CD1c-positive myeloid dendritic cell (primary cell): ENCODE measurements at regions not wholly inside any gene's neighbourhood (a gene's known extent, or its start where the extent isn't known, plus 50 kb on each side); places are given as distances from the start of the nearest gene placed in this dataset.

Source experiments
- DNase-seq: peaks from one replicate; pipeline ENCODE4 v3.0.0-alpha.2; 2016; ENCODE audit errors: extremely low spot score

DNA sequence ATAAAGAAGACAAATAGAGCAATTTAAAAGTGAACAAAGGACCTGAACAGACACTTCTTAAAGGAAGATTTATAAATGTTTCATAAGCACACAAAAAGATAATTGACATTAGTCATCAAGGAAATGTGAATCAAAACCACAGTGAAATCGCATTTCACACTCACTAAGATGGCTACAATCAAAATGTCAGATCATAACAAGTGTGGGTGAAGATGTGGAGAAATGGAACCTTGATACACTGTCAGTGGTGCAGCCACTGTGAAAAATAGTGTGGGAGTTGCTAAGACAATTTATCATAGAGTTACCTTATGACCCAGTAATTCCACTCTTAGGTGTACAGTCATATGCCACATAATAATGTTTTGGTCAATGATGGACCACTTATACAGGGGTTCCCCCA, 54.5 kb upstream of the HTR4 start:
- DNase-seq = no peak

DNA sequence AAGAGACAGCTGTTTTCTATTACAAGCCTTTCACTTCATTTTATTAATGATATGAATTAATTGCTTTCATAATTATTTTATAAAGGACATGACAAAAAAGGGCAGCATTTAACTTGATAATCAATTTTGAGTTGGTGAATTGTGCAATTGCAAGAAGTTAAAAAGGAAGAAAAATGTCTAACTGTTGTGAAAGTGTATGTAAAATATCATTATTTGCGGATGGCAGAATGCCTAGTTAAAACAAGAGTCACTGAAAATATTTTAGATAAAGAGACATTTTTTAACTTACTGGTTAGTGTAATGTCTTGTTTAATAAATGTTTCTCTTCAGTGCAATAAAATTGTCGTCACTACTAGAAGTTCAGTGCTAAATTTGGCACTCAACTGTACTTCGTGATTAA, 57.6 kb upstream of the HTR4 start:
- no peak for DNase-seq

GRCh38 chr5:148713735-148714508, 59.6 kb upstream of the HTR4 start:
- DNase-seq = no peak

GRCh38 chr5:148716716-148717115, 62.4 kb upstream of the HTR4 start:
- no peak for DNase-seq

GRCh38 chr5:148717668-148718067, 63.3 kb upstream of the HTR4 start:
- no peak for DNase-seq

- no peak for DNase-seq
Measured at GRCh38 chr5:148719605-148720004, 65.3 kb upstream of the HTR4 start.

GRCh38 chr5:148720257-148720656, 65.9 kb upstream of the HTR4 start:
- DNase-seq = no peak

- no peak for DNase-seq
Measured at GRCh38 chr5:148723143-148723542, 68.8 kb upstream of the HTR4 start.

GRCh38 chr5:148725675-148726074, 71.3 kb upstream of the HTR4 start:
- no peak for DNase-seq

DNA sequence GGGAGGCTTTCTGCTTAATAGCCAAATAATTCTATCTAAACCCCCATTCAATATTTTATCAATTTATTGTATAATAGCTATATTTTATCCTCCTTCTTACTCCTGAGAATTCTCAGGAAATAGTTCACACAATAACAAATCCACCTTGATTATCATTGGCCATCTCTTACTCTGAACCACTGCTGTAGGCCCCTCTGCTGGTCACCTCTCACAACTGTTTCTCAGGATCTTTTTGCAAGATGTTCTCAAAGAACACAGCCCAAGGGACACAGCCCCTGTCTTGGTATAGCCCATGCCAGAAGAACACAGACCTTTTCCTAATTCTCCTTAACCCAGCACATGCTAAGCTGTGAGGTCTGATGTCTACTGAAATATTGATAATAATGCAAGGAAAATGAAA, 74.9 kb upstream of the HTR4 start:
- no peak for DNase-seq

GRCh38 chr5:148730270-148730669, 75.9 kb upstream of the HTR4 start:
- DNase-seq = no peak

DNA sequence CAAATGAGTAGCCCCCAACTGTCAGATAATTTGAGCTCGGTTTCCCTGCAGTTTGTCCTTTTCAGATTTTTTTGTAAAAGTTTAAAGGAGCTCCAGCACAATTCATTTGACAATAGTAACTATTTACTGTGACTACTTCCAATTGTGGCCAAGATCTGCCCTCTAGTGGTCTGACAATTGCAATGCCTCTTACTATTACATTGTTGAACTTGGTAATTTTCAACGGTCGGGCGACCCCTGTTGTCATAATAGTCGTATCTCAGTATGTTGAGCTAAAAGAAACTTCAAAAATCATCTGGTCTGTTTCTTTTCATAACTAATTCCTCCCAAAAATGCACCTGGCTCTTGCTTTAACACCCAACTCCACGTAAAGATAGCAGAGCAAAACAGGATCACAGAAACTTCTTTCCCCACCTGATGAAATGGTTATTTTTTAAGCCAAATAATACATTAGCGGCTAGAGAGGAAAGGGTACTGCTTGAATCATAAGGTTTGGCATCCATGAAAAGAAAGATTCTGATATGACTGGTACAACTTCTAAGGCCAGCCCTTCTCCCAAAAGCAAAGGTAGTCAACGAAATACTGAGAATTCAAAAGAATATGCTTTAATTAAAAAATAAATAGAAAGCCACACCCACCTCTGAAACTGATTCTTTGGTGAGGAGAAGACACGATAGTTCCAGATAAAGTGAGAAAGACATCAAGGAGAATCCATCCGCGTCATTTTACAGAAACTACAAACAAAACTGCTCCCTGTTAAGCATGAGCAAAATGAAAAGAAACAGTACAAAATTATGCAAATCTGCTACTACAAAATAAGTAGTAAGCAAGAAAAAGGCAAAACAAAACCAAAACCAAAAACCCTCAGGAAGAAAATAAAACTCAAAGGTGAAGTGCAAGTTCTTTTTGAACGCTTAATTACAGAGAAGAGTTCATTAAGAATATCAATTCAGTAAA, 76.9 kb upstream of the HTR4 start:
- DNase-seq = peak; percentile 83

DNA sequence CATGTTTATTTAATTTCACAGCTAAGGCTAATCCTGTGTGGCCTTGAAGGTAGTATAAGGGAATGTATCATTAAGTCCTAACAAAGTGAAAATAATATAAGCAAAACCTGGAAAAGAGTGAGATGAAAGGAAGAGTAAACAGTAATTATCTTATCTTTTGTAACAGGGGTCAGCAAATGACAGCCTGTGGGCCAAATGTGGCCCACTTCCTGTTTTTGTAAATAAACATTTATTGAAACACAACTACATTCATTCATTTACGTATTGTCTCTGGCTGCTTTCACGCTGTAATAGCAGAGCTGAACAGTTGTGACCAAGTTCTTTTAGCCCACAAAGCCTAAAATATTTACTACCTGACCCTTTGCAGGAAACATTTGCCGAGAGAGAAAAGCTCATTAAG, 78.4 kb upstream of the HTR4 start:
- DNase-seq = no peak

DNA sequence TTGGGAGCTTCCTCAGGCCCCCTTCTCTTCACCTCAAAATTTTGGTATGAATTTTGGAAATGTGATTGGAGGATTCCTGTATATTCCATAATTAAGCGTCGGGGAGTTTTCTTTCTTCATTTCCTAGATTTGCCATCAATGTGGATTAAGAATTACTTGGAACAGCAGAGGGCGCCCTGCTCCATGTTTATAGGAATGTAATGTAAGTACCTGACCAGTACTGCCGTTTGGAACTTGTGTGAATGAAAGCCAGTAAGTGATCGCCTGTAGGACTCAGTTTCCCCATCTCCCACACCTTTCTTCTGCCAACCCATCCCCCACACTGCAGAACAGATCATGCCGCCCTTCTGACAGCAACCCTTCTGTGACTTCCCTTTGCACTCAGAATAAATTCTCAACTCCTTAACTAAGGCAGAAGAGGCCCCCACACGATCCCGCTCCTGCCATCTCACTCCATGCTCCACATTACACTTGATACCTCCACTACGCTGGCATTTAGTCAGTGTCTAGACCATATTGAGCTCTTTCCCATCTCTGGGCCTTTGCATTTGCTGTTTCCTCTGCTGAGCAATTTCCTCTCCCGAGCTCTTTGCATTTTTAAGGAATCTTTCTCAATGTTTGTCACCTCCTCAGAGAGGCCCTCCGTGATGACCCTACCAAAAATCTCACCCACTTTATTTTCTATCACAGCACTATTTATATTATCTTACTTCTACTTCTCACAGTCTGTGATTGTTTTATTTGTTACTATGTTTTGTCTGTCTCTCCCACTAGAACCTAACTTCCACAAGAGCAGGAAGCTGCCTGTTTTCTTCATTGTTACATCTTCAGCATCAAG, 79.5 kb upstream of the HTR4 start:
- DNase-seq = peak; percentile 81

GRCh38 chr5:148734518-148734917, 80.2 kb upstream of the HTR4 start:
- no peak for DNase-seq

DNA sequence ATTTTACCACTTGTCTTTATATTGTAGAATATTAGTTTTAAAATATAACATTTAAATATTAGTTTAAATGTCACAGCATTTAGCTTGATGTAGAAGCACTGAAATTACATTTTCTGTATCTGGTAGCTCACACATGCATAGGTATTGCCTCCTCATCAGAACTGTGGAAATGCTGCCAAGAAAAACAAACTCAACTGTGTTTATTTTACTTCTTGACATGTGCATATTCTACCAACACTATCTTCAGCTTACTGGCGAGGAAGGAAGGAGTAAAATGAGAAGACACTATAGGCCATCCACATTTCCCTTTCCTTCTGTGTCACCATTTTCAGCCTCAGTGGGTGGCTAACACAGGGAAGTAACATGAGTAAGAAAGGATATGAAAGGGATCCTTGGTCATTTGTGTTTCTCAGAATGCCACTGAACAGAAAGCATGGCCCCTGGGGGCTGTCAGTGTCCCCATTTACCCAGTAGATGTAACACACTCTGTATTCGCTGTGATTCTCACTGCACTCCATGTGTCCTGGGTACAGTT, 81.0 kb upstream of the HTR4 start:
- DNase-seq = peak; percentile 60

DNA sequence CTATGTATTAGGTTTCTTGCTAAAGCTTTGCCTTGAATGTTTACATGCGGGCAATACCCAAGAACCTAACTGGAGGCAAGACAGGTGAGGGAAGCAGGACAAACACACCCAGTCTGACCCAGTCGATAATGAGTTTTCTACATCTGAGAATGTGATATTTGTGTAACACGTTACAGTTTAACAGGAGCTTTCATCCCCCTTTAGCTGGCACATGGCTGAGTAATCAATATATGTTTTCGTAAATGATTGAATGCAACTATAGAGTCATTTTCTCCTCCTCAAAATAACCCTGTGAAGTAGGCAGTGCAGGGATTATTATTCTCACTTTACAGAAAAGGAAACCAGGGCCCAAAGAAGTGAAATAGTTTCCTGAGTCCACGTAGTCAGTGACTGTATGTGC, 84.7 kb upstream of the HTR4 start:
- DNase-seq = no peak

DNA sequence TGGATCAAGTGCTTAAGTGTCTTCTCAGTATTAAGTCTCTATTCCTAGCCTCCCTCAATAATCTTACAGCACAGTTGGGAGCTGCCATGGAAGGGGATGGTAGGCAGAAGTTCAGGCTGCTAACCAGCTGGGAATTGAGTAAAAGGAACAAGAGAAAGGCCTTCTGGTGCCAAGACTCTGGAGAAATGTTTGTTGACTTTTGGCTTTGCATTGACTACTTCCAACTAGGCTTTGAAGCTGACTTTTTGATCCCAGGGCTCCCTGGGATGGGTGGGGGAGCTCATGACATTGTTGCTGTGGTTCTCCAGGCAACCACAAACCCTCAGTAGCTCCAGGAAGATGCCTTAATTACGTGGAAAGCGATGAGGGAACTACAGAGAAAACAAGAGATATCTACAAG, 85.2 kb upstream of the HTR4 start:
- no peak for DNase-seq

DNA sequence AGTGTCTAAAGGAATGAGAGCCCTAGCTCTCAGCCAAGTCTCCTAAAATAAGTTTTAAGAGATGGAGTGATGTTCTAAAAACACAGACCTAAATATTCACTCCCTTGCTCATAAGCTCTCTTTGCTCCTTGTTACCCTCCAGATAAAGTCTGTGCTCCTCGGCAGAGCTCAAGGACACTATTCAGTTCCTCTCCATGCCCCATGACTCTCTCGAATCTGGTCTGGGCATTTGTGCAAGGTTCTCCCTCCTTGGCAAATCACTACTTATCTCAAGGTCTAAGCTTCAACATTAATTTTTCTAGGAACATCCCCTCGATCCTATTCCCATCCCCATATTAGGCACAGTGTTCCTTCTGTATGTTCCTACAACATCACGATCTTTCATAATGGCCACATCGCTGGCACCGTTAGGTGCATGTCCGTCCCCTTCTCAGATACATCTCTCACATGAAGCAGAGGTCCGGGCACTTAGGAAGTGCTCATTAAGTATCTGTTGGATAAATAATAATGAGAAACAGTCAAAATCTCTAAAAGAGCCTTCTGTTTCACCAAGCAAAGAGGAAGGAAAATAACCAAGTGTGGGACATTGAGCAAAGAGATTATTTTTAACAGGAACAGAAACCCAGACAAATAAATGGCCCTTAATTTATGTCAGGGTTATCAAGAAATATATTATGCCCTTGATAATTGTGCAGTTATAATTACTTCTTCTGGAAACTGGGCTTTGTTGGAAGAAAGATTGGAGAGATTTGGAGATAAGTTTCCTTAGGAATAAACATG, 85.9 kb upstream of the HTR4 start:
- peak; percentile 53 for DNase-seq

DNA sequence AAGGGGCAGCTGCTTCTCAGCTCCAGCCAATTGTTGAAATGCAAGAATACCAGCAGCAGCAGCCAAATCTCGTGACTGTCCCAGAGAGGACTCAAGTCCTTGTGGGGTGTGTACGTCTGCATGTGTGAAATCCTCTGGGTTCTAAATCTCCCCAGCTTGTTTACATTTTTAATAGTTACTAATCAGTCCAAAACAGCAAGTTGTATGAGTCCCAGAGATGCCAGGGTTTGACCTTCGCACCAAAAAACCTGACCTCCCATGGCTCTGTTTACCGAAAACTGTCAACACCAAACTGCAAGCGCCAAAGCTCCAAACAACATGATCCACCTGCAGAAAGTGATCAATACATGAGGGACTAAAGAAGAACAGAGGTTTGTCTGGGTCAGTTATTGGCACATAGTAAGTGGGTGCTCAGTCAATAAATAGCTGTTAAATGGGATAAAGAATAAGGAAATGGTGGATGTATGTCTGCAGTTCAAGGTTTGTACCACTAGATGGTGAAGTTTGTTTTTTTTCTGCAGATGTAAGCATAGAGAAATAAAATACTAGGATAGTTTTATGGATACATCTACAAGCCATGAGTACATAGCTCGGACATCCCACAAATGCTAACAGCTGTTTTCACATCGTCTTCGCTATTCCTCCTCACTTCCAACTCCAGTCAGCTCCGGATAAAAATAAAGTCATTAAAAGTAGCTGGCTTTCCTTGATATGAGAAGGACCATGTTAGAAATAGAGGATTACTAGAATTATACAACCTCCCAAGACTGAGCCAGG, 85.3 kb upstream of the ADRB2 start:
- DNase-seq = peak; percentile 66
